Right lobe of liver (tissue), 6 donors: ENCODE measurements at regions not wholly inside any gene's neighbourhood (a gene's known extent, or its start where the extent isn't known, plus 50 kb on each side); places are given as distances from the start of the nearest gene placed in this dataset.

Experiments
- ATAC-seq, 4 donors: fragments of 200-7000 bp; cut with Tn5 transposase; one replicate each; pipeline ENCODE4 v1.9.1; 2020; ENCODE audit warnings: mild to moderate bottlenecking in 4 of 4, moderate library complexity in 4 of 4
- DNase-seq, 3 donors: peaks; one replicate each; pipeline ENCODE4 v3.0.0-alpha.2; 2020
- H3K27ac ChIP-seq, 3 donors: fragments of 200-600 bp; one replicate each; pipeline ENCODE4 v1.8.0; 2022
- H3K27me3 ChIP-seq, 2 donors: fragments of 200-600 bp; one replicate each; pipeline ENCODE4 v1.8.0; 2022
- H3K36me3 ChIP-seq, 4 donors: fragments of 200-600 bp; sonication (generic) in 1 of 4; one replicate each; pipeline versions ENCODE4 v1.5.1 to v1.8.0; 2017 to 2022; ENCODE audit warnings: control low read depth in 1 of 4
- H3K4me1 ChIP-seq, 4 donors: fragments of 200-600 bp; sonication (generic) in 1 of 4; one replicate each; pipeline versions ENCODE4 v1.5.1 to v1.8.0; 2017 to 2022; ENCODE audit warnings: control low read depth in 1 of 4
- H3K4me3 ChIP-seq, 3 donors: fragments of 200-600 bp; one replicate each; pipeline ENCODE4 v1.8.0; 2022
- H3K9me3 ChIP-seq, 4 donors: fragments of 200-600 bp; sonication (generic) in 1 of 4; one replicate each; pipeline versions ENCODE4 v1.5.1 to v1.8.0; 2017 to 2022; ENCODE audit warnings: control low read depth in 1 of 4
- CTCF ChIP-seq, 4 donors: fragments of 200-600 bp in 3 of 4; fragments of 450-650 bp in 1 of 4; IDR thresholded peaks; one replicate each; pipeline versions ENCODE4 v1.5.1 to v1.8.0; 2016 to 2022; ENCODE audit warnings: antibody characterized with exemption in 4 of 4, mild to moderate bottlenecking in 2 of 4
- POLR2A ChIP-seq: fragments of 450-650 bp; IDR thresholded peaks from one replicate; pipeline ENCODE4 v1.6.1; 2017; ENCODE audit warnings: antibody characterized with exemption, mild to moderate bottlenecking
- whole genome bisulfite sequencing: methylation state at CpG from one replicate; pipeline ENCODE4 v1.1.6; 2018; ENCODE audit warnings: low coverage, low lambda C conversion rate; ENCODE audit not compliant: insufficient coverage; ENCODE audit errors: missing lambda C conversion rate; 5-methylcytosine and 5-hydroxymethylcytosine counted together
- intact Hi-C, 2 donors: fragments of 100-400 bp; cut with DNase I; formaldehyde crosslinking; loops; one replicate each; pipeline versions ENCODE4 v1.11.2 to v1.14.1; 2022
- donor health status: DM: no; HTN: yes; CAD: no.
- donor health status: DM: no; HTN: no; CAD: no.
- donor health status: DM: no; HTN: no; CAD: no.
- donor health status: DM: no; HTN: yes; CAD: no.
- donor health status: DM: no; HTN: yes; CAD: no.

- no peaks in the 10 kb centered on the region for H3K36me3 ChIP-seq
- no peaks in the 10 kb centered on the region for H3K4me1 ChIP-seq
- DNase-seq (no peak), ATAC-seq (no peak)
- TF ChIP-seq CTCF (IDR thresholded peaks at IDR 0.05) (no peak), POLR2A (no peak)
- no peak overlapping the region for H3K27ac ChIP-seq
- H3K4me3 ChIP-seq: no peak overlapping the region
- intact Hi-C loops: no loop called here
- no peaks in the 10 kb centered on the region for H3K9me3 ChIP-seq
- no peaks in the 10 kb centered on the region for H3K27me3 ChIP-seq
Observed at GRCh38 chr5:102010644-102011043, 285.4 kb downstream of the SLCO4C1 start.

- ATAC-seq: no peak
- TF ChIP-seq CTCF (IDR thresholded peaks at IDR 0.05) (no peak), POLR2A (no peak)
- 75% methylated on average over 1 of the region's 1 CpG for WGBS
Observed at GRCh38 chr5:101997235-101997634, 298.8 kb downstream of the SLCO4C1 start.

GRCh38 chr5:101995585-101995984, 300.5 kb downstream of the SLCO4C1 start:
- DNase-seq: no peak
- TF ChIP-seq CTCF (IDR thresholded peaks at IDR 0.05) (no peak), POLR2A (no peak)
- Histone ChIP-seq H3K9me3 (no peaks in the 10 kb centered on the region), H3K27me3 (no peaks in the 10 kb centered on the region), H3K36me3 (no peaks in the 10 kb centered on the region), H3K4me3 (no peak overlapping the region), H3K4me1 (no peaks in the 10 kb centered on the region), H3K27ac (no peak overlapping the region)
- intact Hi-C loops: no loop called here
- no peak for ATAC-seq
- WGBS: 36% methylated on average over 2 of the region's 2 CpGs

More at GRCh38 chr5:101997235-101997634, 298.8 kb downstream of the SLCO4C1 start:
- Histone ChIP-seq H3K36me3 (no peaks in the 10 kb centered on the region), H3K9me3 (no peaks in the 10 kb centered on the region), H3K27ac (no peak overlapping the region), H3K4me3 (no peak overlapping the region), H3K27me3 (no peaks in the 10 kb centered on the region), H3K4me1 (no peaks in the 10 kb centered on the region)
- DNase-seq: no peak
- intact Hi-C loops: no loop called here

GRCh38 chr5:101991486-101991885, 304.6 kb downstream of the SLCO4C1 start:
- Histone ChIP-seq H3K4me1 (no peaks in the 10 kb centered on the region), H3K27me3 (no peaks in the 10 kb centered on the region), H3K4me3 (no peak overlapping the region), H3K9me3 (no peaks in the 10 kb centered on the region), H3K27ac (no peak overlapping the region), H3K36me3 (no peaks in the 10 kb centered on the region)
- WGBS: 50% methylated on average over 1 of the region's 1 CpG
- TF ChIP-seq POLR2A (no peak), CTCF (IDR thresholded peaks at IDR 0.05) (no peak)
- intact Hi-C loops: no loop called here
- ATAC-seq: no peak
- DNase-seq: no peak

- no peaks in the 10 kb centered on the region for H3K36me3 ChIP-seq
- H3K9me3 ChIP-seq: no peaks in the 10 kb centered on the region
- no peak overlapping the region for H3K4me3 ChIP-seq
- WGBS: 18% methylated on average over 1 of the region's 1 CpG
- DNase-seq (no peak), ATAC-seq (no peak)
- H3K27me3 ChIP-seq: no peaks in the 10 kb centered on the region
- intact Hi-C loops: no loop called here
- H3K27ac ChIP-seq: no peak overlapping the region
- TF ChIP-seq POLR2A (no peak), CTCF (IDR thresholded peaks at IDR 0.05) (no peak)
- no peaks in the 10 kb centered on the region for H3K4me1 ChIP-seq
Observed at GRCh38 chr5:101989659-101990058, 306.4 kb downstream of the SLCO4C1 start.
